ENCODE measurements at regions not wholly inside any gene's neighbourhood (a gene's known extent, or its start where the extent isn't known, plus 50 kb on each side); places are given as distances from the start of the nearest gene placed in this dataset.

- BruUV-seq (replicated peaks) = no TSS peak
- H3K27me3 ChIP-seq (ENCODE audit: control insufficient read depth, insufficient read depth, low read length) = no peaks in the 10 kb centered on the region; the same call in 1 of the 2 replicates
- H3K27ac ChIP-seq (ENCODE audit: low read length) = no peak overlapping the region
- in situ Hi-C loops (cut with HindIII; ENCODE audit: low pct_unique_long_range_greater_than_20kb, low sequenced_read_pairs) = no loop called here
- H3K4me1 ChIP-seq (ENCODE audit: control insufficient read depth, insufficient read depth, low read length) = no peaks in the 10 kb centered on the region
- TF ChIP-seq, protein P1, sequence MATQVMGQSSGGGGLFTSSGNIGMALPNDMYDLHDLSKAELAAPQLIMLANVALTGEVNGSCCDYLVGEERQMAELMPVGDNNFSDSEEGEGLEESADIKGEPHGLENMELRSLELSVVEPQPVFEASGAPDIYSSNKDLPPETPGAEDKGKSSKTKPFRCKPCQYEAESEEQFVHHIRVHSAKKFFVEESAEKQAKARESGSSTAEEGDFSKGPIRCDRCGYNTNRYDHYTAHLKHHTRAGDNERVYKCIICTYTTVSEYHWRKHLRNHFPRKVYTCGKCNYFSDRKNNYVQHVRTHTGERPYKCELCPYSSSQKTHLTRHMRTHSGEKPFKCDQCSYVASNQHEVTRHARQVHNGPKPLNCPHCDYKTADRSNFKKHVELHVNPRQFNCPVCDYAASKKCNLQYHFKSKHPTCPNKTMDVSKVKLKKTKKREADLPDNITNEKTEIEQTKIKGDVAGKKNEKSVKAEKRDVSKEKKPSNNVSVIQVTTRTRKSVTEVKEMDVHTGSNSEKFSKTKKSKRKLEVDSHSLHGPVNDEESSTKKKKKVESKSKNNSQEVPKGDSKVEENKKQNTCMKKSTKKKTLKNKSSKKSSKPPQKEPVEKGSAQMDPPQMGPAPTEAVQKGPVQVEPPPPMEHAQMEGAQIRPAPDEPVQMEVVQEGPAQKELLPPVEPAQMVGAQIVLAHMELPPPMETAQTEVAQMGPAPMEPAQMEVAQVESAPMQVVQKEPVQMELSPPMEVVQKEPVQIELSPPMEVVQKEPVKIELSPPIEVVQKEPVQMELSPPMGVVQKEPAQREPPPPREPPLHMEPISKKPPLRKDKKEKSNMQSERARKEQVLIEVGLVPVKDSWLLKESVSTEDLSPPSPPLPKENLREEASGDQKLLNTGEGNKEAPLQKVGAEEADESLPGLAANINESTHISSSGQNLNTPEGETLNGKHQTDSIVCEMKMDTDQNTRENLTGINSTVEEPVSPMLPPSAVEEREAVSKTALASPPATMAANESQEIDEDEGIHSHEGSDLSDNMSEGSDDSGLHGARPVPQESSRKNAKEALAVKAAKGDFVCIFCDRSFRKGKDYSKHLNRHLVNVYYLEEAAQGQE (IDR thresholded peaks at IDR 0.05; ENCODE audit: insufficient read depth in 1 of 2, low read depth in 2 of 2, low read length in 1 of 2) = no peak
- TF ChIP-seq CTCF (IDR thresholded peaks at IDR 0.05) = no peak
- TF ChIP-seq POLR2AphosphoS5 (IDR thresholded peaks at IDR 0.05; ENCODE audit: low read depth, low read length) = no peak
- TF ChIP-seq TCF7L2 (IDR thresholded peaks at IDR 0.05; ENCODE audit: low read depth, low read length) = no peak
- TF ChIP-seq SIN3A (IDR thresholded peaks at IDR 0.05; ENCODE audit: borderline replicate concordance, insufficient read depth, low read depth, low read length) = no peak
- ChIA-PET CTCF (no interaction called here), POLR2A (interaction anchor here (0.6 kb wide), 1 partner anchor 357 kb away, joined by 3 read pairs; no protein-coding TSS in a partner anchor)
- ATAC-seq (no peak), DNase-seq (ENCODE audit: low read depth, low spot score) (no peak)
- H3K4me3 ChIP-seq (ENCODE audit: low read depth in 2 of 2, low read length in 2 of 2) = no peak overlapping the region
- H3K9me3 ChIP-seq (ENCODE audit: control insufficient read depth, insufficient read depth, low read depth, low read length) = no peaks in the 10 kb centered on the region
- intact Hi-C loops (cut with micrococcal nuclease; ENCODE audit: unreplicated experiment) = loop anchor here (5.0 kb wide), 1 partner anchor 691 kb away; no protein-coding TSS in a partner anchor
- H3K36me3 ChIP-seq (ENCODE audit: control insufficient read depth, insufficient read depth, low read length) = no peaks in the 10 kb centered on the region
Measured at GRCh38 chr15:69626095-69627066, 173.8 kb downstream of the RPLP1 start.

- Histone ChIP-seq H3K9me3 (ENCODE audit: control insufficient read depth, insufficient read depth, low read depth, low read length) (no peaks in the 10 kb centered on the region), H3K27ac (ENCODE audit: low read length) (no peak overlapping the region), H3K4me1 (ENCODE audit: control insufficient read depth, insufficient read depth, low read length) (no peaks in the 10 kb centered on the region), H3K27me3 (ENCODE audit: control insufficient read depth, insufficient read depth, low read length) (peaks cover 2% of the 10 kb centered on the region), H3K4me3 (ENCODE audit: low read depth in 2 of 2, low read length in 2 of 2) (no peak overlapping the region), H3K36me3 (ENCODE audit: control insufficient read depth, insufficient read depth, low read length) (no peaks in the 10 kb centered on the region)
- intact Hi-C loops (cut with micrococcal nuclease; ENCODE audit: unreplicated experiment) = loop anchor here (5.0 kb wide), 1 partner anchor 690 kb away; no protein-coding TSS in a partner anchor
- CTCF ChIA-PET = no interaction called here
- DNase-seq (ENCODE audit: low read depth, low spot score) (no peak), ATAC-seq (no peak)
- in situ Hi-C loops (cut with HindIII; ENCODE audit: low pct_unique_long_range_greater_than_20kb, low sequenced_read_pairs) = no loop called here
- TF ChIP-seq SIN3A (IDR thresholded peaks at IDR 0.05; ENCODE audit: borderline replicate concordance, insufficient read depth, low read depth, low read length) (no peak), CTCF (IDR thresholded peaks at IDR 0.05) (no peak), TCF7L2 (IDR thresholded peaks at IDR 0.05; ENCODE audit: low read depth, low read length) (no peak), POLR2AphosphoS5 (IDR thresholded peaks at IDR 0.05; ENCODE audit: low read depth, low read length) (no peak)
- TF ChIP-seq, protein P1 (IDR thresholded peaks at IDR 0.05; ENCODE audit: insufficient read depth in 1 of 2, low read depth in 2 of 2, low read length in 1 of 2) = no peak
- BruUV-seq (replicated peaks) = no TSS peak
- POLR2A ChIA-PET = no interaction called here
Measured at GRCh38 chr15:69627548-69628158, 175.0 kb downstream of the RPLP1 start.
